GM18498 (cell line): ENCODE measurements at regions not wholly inside any gene's neighbourhood (a gene's known extent, or its start where the extent isn't known, plus 50 kb on each side); places are given as distances from the start of the nearest gene placed in this dataset.
"Not testable (repeated sequence)": the region's sequence is repeated elsewhere in the genome, so short reads cannot be mapped to it uniquely, and the experiment has no call there.

ENCODE experiments used
- ATAC-seq: cut with Tn5 transposase; IDR thresholded peaks from one replicate; pipeline ENCODE4 v1.9.1; 2021; ENCODE audit warnings: mild to moderate bottlenecking, moderate library complexity; ENCODE audit not compliant: unreplicated experiment

- no peak for ATAC-seq
These were observed 188.0 kb upstream of the SPHKAP start for GRCh38 chr2:228369400-228370031.

- ATAC-seq = no peak
These were observed 185.9 kb upstream of the SPHKAP start for GRCh38 chr2:228367356-228367755.

GRCh38 chr2:228359473-228359872, 178.0 kb upstream of the SPHKAP start:
- ATAC-seq = no peak

- no peak for ATAC-seq
These were observed 174.4 kb upstream of the SPHKAP start for GRCh38 chr2:228355897-228356296.

GRCh38 chr2:228352980-228353379, 171.5 kb upstream of the SPHKAP start:
- not testable (repeated sequence) for ATAC-seq

GRCh38 chr2:228352048-228352447, 170.6 kb upstream of the SPHKAP start:
- no peak for ATAC-seq

- no peak for ATAC-seq
These were observed 167.1 kb upstream of the SPHKAP start for GRCh38 chr2:228348516-228349064.

GRCh38 chr2:228344531-228344930, 163.0 kb upstream of the SPHKAP start:
- ATAC-seq = no peak

GRCh38 chr2:228339525-228339924, 158.0 kb upstream of the SPHKAP start:
- ATAC-seq = no peak

- ATAC-seq = no peak
These were observed 152.7 kb upstream of the SPHKAP start for GRCh38 chr2:228334180-228334579.

GRCh38 chr2:228329282-228329681, 147.8 kb upstream of the SPHKAP start:
- no peak for ATAC-seq

- no peak for ATAC-seq
These were observed 139.5 kb upstream of the SPHKAP start for GRCh38 chr2:228321015-228321414.

- ATAC-seq = no peak
These were observed 136.7 kb upstream of the SPHKAP start for GRCh38 chr2:228318218-228318617.

- ATAC-seq = no peak
These were observed 130.7 kb upstream of the SPHKAP start for GRCh38 chr2:228312172-228312571.

GRCh38 chr2:228303960-228304359, 122.5 kb upstream of the SPHKAP start:
- ATAC-seq = no peak

GRCh38 chr2:228283491-228284171, 102.1 kb upstream of the SPHKAP start:
- ATAC-seq = no peak

GRCh38 chr2:228282376-228282775, 100.9 kb upstream of the SPHKAP start:
- no peak for ATAC-seq

GRCh38 chr2:228273159-228273558, 91.7 kb upstream of the SPHKAP start:
- no peak for ATAC-seq

- no peak for ATAC-seq
These were observed 87.9 kb upstream of the SPHKAP start for GRCh38 chr2:228269351-228269750.

- ATAC-seq = no peak
These were observed 87.3 kb upstream of the SPHKAP start for GRCh38 chr2:228268756-228269155.

- ATAC-seq = no peak
These were observed 86.8 kb upstream of the SPHKAP start for GRCh38 chr2:228268301-228268700.

GRCh38 chr2:228263156-228263555, 81.7 kb upstream of the SPHKAP start:
- no peak for ATAC-seq
